ENCODE measurements at regions not wholly inside any gene's neighbourhood (a gene's known extent, or its start where the extent isn't known, plus 50 kb on each side); places are given as distances from the start of the nearest gene placed in this dataset.

DNA sequence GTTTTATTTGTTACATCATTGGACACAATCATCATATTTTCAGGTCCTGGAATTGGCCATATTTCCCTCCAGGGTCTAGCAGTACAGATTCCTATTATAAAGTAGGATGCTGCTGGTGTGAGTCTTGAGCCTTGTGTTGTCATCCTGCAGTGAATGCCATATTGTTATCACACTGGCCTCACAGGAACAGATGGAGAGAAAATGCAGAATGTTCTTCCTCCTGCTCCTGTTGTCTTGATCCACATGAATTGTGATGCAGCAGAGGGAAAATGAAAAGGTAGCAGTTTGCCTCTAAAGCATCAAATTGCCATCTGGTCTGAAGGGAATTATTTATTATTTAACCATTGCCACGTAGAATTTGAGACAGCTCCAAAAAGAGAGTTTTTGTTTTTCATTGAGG lies 248.6 kb downstream of the GPAM start:
- H3K4me3 ChIP-seq (ENCODE audit: low read depth, low read length), result no peak overlapping the region
- TF ChIP-seq, protein P1, sequence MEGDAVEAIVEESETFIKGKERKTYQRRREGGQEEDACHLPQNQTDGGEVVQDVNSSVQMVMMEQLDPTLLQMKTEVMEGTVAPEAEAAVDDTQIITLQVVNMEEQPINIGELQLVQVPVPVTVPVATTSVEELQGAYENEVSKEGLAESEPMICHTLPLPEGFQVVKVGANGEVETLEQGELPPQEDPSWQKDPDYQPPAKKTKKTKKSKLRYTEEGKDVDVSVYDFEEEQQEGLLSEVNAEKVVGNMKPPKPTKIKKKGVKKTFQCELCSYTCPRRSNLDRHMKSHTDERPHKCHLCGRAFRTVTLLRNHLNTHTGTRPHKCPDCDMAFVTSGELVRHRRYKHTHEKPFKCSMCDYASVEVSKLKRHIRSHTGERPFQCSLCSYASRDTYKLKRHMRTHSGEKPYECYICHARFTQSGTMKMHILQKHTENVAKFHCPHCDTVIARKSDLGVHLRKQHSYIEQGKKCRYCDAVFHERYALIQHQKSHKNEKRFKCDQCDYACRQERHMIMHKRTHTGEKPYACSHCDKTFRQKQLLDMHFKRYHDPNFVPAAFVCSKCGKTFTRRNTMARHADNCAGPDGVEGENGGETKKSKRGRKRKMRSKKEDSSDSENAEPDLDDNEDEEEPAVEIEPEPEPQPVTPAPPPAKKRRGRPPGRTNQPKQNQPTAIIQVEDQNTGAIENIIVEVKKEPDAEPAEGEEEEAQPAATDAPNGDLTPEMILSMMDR (IDR thresholded peaks at IDR 0.05; ENCODE audit: borderline replicate concordance, insufficient read depth, low read depth, low read length), result no peak

DNA sequence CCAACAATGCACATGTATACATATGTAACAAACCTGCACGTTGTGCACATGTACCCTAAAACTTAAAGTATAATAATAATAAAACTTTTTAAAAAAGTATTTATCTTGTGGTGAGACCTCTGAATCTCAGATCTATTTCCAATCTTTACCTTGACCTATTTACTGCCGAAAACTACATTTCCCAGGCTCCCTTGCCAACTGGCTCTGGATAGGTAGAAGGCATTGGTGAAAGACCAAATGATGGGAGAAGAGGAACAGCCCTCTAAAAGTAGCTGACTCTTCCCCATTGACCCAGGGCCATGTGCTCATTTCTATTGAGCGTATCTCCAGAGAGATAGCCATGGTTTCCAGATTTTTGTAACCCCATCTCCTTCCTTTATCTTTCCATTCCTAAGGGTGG lies 247.4 kb downstream of the GPAM start:
- no peak overlapping the region for H3K4me3 ChIP-seq (ENCODE audit: low read depth, low read length)
- TF ChIP-seq, protein P1 (IDR thresholded peaks at IDR 0.05; ENCODE audit: borderline replicate concordance, insufficient read depth, low read depth, low read length), result no peak

DNA sequence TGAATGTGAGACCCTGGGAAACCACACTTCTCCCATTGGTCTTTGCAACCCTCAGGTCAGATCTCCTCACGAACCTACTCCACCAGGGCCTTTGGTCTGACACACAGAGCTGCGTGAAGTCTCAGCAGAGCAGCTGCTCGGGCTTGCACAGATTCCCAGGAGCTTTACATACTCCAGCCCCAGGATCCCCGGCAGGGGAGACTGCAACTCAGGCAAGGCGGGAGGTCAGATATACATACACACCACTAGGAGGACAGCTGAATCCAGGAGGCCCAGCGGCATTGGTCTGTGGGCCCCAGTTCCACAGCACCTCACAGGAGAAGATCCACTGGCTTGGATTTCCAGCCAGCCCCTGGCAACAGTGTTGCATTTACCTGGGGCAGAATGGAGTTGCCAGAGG lies 239.2 kb downstream of the GPAM start:
- TF ChIP-seq, protein P1 (IDR thresholded peaks at IDR 0.05; ENCODE audit: borderline replicate concordance, insufficient read depth, low read depth, low read length), result no peak
- H3K4me3 ChIP-seq (ENCODE audit: low read depth, low read length), result no peak overlapping the region

DNA sequence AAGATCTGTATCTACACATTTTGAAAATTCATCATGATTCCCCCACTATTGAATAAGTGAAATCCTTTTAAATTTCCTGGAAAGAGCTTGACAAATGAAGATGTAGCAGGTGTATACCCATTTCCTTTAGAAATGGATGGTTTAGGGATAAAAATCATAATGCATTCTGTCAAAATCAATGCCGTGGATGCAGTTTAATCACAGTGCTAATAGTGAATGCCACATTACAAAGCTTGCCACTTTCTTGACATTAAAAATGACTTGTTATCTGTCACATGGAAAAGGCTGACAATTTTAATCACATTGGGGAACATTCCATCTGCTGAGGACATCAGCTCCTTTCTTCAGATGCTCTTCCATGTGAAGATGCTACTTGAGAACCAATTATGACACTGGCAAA lies 229.6 kb downstream of the GPAM start:
- TF ChIP-seq, protein P1 (IDR thresholded peaks at IDR 0.05; ENCODE audit: borderline replicate concordance, insufficient read depth, low read depth, low read length), result no peak
- no peak overlapping the region for H3K4me3 ChIP-seq (ENCODE audit: low read depth, low read length)

DNA sequence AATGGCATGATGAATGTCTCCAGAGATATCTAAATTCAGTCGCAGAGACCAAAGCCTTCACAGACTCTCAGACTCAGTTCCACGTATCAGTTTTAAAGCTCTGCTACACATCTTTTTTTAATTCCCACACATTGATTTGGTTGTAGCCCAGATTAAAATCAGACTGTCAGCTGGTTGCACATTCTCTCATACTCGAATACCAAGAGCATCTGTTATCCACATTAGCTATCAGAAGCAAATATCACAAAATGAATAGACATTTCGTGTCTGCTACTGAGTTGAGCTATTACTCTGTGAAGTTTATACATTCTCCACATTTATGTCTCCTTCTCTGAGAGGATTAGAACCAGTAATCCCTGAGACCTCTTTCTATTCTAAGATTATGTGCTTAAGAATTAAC lies 229.2 kb downstream of the GPAM start:
- TF ChIP-seq, protein P1 (IDR thresholded peaks at IDR 0.05; ENCODE audit: borderline replicate concordance, insufficient read depth, low read depth, low read length), result no peak
- no peak overlapping the region for H3K4me3 ChIP-seq (ENCODE audit: low read depth, low read length)

DNA sequence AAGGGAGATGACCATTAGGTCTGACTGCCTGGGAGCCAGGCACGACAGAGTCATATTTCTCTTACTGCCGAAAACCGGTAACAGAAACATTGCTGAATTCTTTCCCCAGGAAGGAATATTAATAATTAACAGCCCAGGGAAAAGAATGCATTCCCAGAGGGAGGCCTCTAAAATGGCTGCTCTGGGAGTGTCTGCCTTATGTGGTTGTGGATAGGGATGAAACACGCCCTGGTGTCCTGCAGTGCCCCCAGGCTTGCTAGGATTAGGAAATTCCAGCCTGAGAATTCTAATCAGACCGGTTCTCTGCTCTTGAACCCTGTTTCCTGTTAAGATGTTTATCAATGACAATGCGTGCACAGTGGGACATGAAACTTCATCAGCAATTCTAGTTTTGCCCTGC lies 226.7 kb downstream of the GPAM start:
- no peak overlapping the region for H3K4me3 ChIP-seq (ENCODE audit: low read depth, low read length)
- TF ChIP-seq, protein P1 (IDR thresholded peaks at IDR 0.05; ENCODE audit: borderline replicate concordance, insufficient read depth, low read depth, low read length), result no peak

DNA sequence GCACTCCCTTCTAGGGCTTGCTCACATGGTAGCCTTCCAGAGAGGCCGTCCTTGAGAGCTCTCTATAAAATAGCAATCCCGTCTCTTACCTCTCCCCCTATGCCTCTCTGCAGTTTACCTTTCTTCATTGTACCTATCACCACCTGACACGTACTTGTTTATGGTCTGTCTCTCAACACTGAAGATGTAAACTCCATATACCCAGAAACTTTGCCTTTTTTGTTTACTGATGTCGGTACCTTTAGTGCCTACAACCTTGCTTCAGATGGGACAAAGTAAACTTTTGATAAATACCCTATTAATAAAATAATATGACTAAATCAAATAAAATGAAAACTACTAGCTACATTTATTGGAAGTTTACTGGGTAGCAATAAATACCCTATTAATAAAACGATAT lies 220.6 kb downstream of the GPAM start:
- TF ChIP-seq, protein P1 (IDR thresholded peaks at IDR 0.05; ENCODE audit: borderline replicate concordance, insufficient read depth, low read depth, low read length), result no peak
- no peak overlapping the region for H3K4me3 ChIP-seq (ENCODE audit: low read depth, low read length)
